ENCODE measurements at regions not wholly inside any gene's neighbourhood (a gene's known extent, or its start where the extent isn't known, plus 50 kb on each side); places are given as distances from the start of the nearest gene placed in this dataset.

GRCh38 chr4:129246910-129247461, 151.0 kb downstream of the C4orf33 start:
- no peak for TF ChIP-seq CTCF (IDR thresholded peaks at IDR 0.05)
- Mint-ChIP-seq H3K4me1 (ENCODE audit: low read depth) (no peaks in the 10 kb centered on the region), H3K36me3 (ENCODE audit: low read depth) (no peaks in the 10 kb centered on the region), H3K27ac (no peak overlapping the region), H3K4me3 (no peak overlapping the region), H3K9me3 (no peaks in the 10 kb centered on the region), H3K27me3 (ENCODE audit: insufficient read depth) (peaks cover 2% of the 10 kb centered on the region)
- no peak for DNase-seq

GRCh38 chr4:129248621-129249020, 152.7 kb downstream of the C4orf33 start:
- no peak for DNase-seq
- H3K27ac Mint-ChIP-seq: no peak overlapping the region
- H3K27me3 Mint-ChIP-seq (ENCODE audit: insufficient read depth): peaks cover 2% of the 10 kb centered on the region
- no peak overlapping the region for H3K4me3 Mint-ChIP-seq
- no peaks in the 10 kb centered on the region for H3K9me3 Mint-ChIP-seq
- no peak for TF ChIP-seq CTCF (IDR thresholded peaks at IDR 0.05)
- H3K4me1 Mint-ChIP-seq (ENCODE audit: low read depth): no peaks in the 10 kb centered on the region
- no peaks in the 10 kb centered on the region for H3K36me3 Mint-ChIP-seq (ENCODE audit: low read depth)

DNA sequence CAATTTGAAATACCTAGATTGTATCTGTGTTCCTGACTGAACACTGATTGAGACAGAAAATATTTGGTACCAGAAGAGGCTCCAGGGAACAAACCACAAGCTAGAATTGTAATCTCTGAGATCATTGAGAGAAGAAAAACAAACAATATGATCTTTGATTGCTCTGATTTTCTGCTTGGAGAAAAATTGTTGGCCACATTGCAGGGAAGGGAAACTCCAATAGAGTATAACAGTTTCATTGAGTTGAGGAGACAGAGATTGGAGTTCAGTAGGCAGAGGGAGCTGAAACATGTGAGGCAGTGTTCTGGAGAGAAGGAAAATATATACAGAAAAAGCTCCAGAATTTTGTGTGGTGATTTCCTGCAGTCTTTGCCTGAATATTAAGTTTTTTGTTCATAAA, 158.2 kb downstream of the C4orf33 start:
- H3K36me3 Mint-ChIP-seq (ENCODE audit: low read depth): no peaks in the 10 kb centered on the region
- DNase-seq: no peak
- no peaks in the 10 kb centered on the region for H3K9me3 Mint-ChIP-seq
- H3K4me3 Mint-ChIP-seq: no peak overlapping the region
- H3K27ac Mint-ChIP-seq: no peak overlapping the region
- no peaks in the 10 kb centered on the region for H3K27me3 Mint-ChIP-seq (ENCODE audit: insufficient read depth)
- no peaks in the 10 kb centered on the region for H3K4me1 Mint-ChIP-seq (ENCODE audit: low read depth)
- TF ChIP-seq CTCF (IDR thresholded peaks at IDR 0.05): no peak

DNA sequence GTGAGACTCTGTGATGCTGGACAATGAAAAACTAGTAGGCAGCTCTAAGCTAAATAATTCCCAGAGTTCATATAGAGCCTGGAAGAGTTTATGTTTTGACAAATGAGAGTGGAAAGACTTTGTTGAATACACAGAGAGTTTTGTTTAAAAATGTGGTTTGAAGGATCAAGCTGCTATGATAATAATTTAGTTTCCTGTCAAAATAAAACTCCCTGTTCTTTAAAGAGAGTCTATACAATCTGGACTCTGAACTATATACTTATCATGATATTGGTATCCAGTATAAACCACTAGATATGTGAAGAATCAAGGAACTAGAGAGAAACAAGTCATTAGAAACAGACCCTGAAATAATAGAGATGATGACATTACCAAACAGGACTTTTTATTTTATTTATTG, 158.6 kb downstream of the C4orf33 start:
- no peak overlapping the region for H3K4me3 Mint-ChIP-seq
- no peaks in the 10 kb centered on the region for H3K4me1 Mint-ChIP-seq (ENCODE audit: low read depth)
- H3K36me3 Mint-ChIP-seq (ENCODE audit: low read depth): no peaks in the 10 kb centered on the region
- no peak for DNase-seq
- no peaks in the 10 kb centered on the region for H3K9me3 Mint-ChIP-seq
- no peaks in the 10 kb centered on the region for H3K27me3 Mint-ChIP-seq (ENCODE audit: insufficient read depth)
- TF ChIP-seq CTCF (IDR thresholded peaks at IDR 0.05): no peak
- H3K27ac Mint-ChIP-seq: no peak overlapping the region

GRCh38 chr4:129261584-129261983, 165.6 kb downstream of the C4orf33 start:
- no peaks in the 10 kb centered on the region for H3K36me3 Mint-ChIP-seq (ENCODE audit: low read depth)
- DNase-seq: no peak
- TF ChIP-seq CTCF (IDR thresholded peaks at IDR 0.05): no peak
- H3K9me3 Mint-ChIP-seq: no peaks in the 10 kb centered on the region
- H3K27me3 Mint-ChIP-seq (ENCODE audit: insufficient read depth): no peaks in the 10 kb centered on the region; the same call in 1 of the 2 replicates
- H3K27ac Mint-ChIP-seq: no peak overlapping the region
- H3K4me1 Mint-ChIP-seq (ENCODE audit: low read depth): no peaks in the 10 kb centered on the region
- no peak overlapping the region for H3K4me3 Mint-ChIP-seq
